ENCODE measurements at regions not wholly inside any gene's neighbourhood (a gene's known extent, or its start where the extent isn't known, plus 50 kb on each side); places are given as distances from the start of the nearest gene placed in this dataset.

- Histone ChIP-seq H3K36me3 (ENCODE audit: insufficient read depth, low read length) (no peaks in the 10 kb centered on the region), H3K4me3 (ENCODE audit: low read length) (no peak overlapping the region), H3K27ac (ENCODE audit: low read depth in 1 of 2, low read length in 2 of 2) (no peak overlapping the region), H3K27me3 (ENCODE audit: control insufficient read depth in 1 of 2, insufficient read depth in 2 of 2, low read length in 2 of 2) (no peaks in the 10 kb centered on the region), H3K9me3 (ENCODE audit: control insufficient read depth in 1 of 2, insufficient read depth in 1 of 2, low read length in 2 of 2) (no peaks in the 10 kb centered on the region), H3K4me1 (ENCODE audit: insufficient read depth, low read length) (peaks cover 11% of the 10 kb centered on the region)
- CTCF ChIA-PET = interaction anchor here (1.0 kb wide), 1 partner anchor 19 kb away, joined by 3 read pairs; no protein-coding TSS in a partner anchor
- no peak overlapping the region for H3K4me3 Mint-ChIP-seq
- no peaks in the 10 kb centered on the region for H3K9me3 Mint-ChIP-seq
- no peak overlapping the region for H3K27ac Mint-ChIP-seq
- H3K27me3 Mint-ChIP-seq = no peaks in the 10 kb centered on the region
- POLR2A ChIA-PET = no interaction called here
- TF ChIP-seq CTCF (IDR thresholded peaks at IDR 0.05) = no peak
- intact Hi-C loops (cut with DNase I, micrococcal nuclease) = no loop called here
- no peak for DNase-seq
- no peaks in the 10 kb centered on the region for H3K36me3 Mint-ChIP-seq (ENCODE audit: low read depth)
- H3K4me1 Mint-ChIP-seq (ENCODE audit: low read depth) = no peaks in the 10 kb centered on the region
- no peak for ATAC-seq (ENCODE audit: poor library complexity)
These were observed 158.7 kb upstream of the ATP6AP2 start for GRCh38 chrX:40422021-40422420.

- Histone ChIP-seq H3K27me3 (ENCODE audit: control insufficient read depth in 1 of 2, insufficient read depth in 2 of 2, low read length in 2 of 2) (no peaks in the 10 kb centered on the region), H3K4me3 (ENCODE audit: low read length) (no peak overlapping the region), H3K36me3 (ENCODE audit: insufficient read depth, low read length) (no peaks in the 10 kb centered on the region), H3K9me3 (ENCODE audit: control insufficient read depth in 1 of 2, insufficient read depth in 1 of 2, low read length in 2 of 2) (no peaks in the 10 kb centered on the region), H3K4me1 (ENCODE audit: insufficient read depth, low read length) (peaks cover 11% of the 10 kb centered on the region), H3K27ac (ENCODE audit: low read depth in 1 of 2, low read length in 2 of 2) (no peak overlapping the region)
- intact Hi-C loops (cut with DNase I, micrococcal nuclease) = no loop called here
- CTCF ChIA-PET = no interaction called here
- POLR2A ChIA-PET = no interaction called here
- ATAC-seq (ENCODE audit: poor library complexity) (no peak), DNase-seq (no peak)
- no peak for TF ChIP-seq CTCF (IDR thresholded peaks at IDR 0.05)
- no peaks in the 10 kb centered on the region for H3K27me3 Mint-ChIP-seq
- no peak overlapping the region for H3K4me3 Mint-ChIP-seq
- no peaks in the 10 kb centered on the region for H3K9me3 Mint-ChIP-seq
- no peaks in the 10 kb centered on the region for H3K36me3 Mint-ChIP-seq (ENCODE audit: low read depth)
- no peak overlapping the region for H3K27ac Mint-ChIP-seq
- H3K4me1 Mint-ChIP-seq (ENCODE audit: low read depth) = no peaks in the 10 kb centered on the region
These were observed 159.7 kb upstream of the ATP6AP2 start for GRCh38 chrX:40420899-40421729.

GRCh38 chrX:40418813-40419195, 162.0 kb upstream of the ATP6AP2 start:
- no peak for TF ChIP-seq CTCF (IDR thresholded peaks at IDR 0.05)
- H3K4me3 Mint-ChIP-seq = no peak overlapping the region
- Histone ChIP-seq H3K27ac (ENCODE audit: low read depth in 1 of 2, low read length in 2 of 2) (no peak overlapping the region), H3K4me1 (ENCODE audit: insufficient read depth, low read length) (peaks cover 11% of the 10 kb centered on the region), H3K27me3 (ENCODE audit: control insufficient read depth in 1 of 2, insufficient read depth in 2 of 2, low read length in 2 of 2) (no peaks in the 10 kb centered on the region), H3K36me3 (ENCODE audit: insufficient read depth, low read length) (no peaks in the 10 kb centered on the region), H3K9me3 (ENCODE audit: control insufficient read depth in 1 of 2, insufficient read depth in 1 of 2, low read length in 2 of 2) (no peaks in the 10 kb centered on the region), H3K4me3 (ENCODE audit: low read length) (no peak overlapping the region)
- H3K4me1 Mint-ChIP-seq (ENCODE audit: low read depth) = no peaks in the 10 kb centered on the region
- POLR2A ChIA-PET = no interaction called here
- no peaks in the 10 kb centered on the region for H3K27me3 Mint-ChIP-seq
- no peaks in the 10 kb centered on the region for H3K36me3 Mint-ChIP-seq (ENCODE audit: low read depth)
- no peak overlapping the region for H3K27ac Mint-ChIP-seq
- CTCF ChIA-PET = no interaction called here
- no peaks in the 10 kb centered on the region for H3K9me3 Mint-ChIP-seq
- intact Hi-C loops (cut with DNase I, micrococcal nuclease) = no loop called here
- no peak for ATAC-seq (ENCODE audit: poor library complexity)
- DNase-seq = peak in 3 of 14 experiments; percentile 1 to 36 (median 16)
